CD8-positive, alpha-beta memory T cell (primary cell): ENCODE measurements at regions not wholly inside any gene's neighbourhood (a gene's known extent, or its start where the extent isn't known, plus 50 kb on each side); places are given as distances from the start of the nearest gene placed in this dataset.
"Not testable (repeated sequence)": the region's sequence is repeated elsewhere in the genome, so short reads cannot be mapped to it uniquely, and the experiment has no call there.

ENCODE experiments used
- CTCF ChIA-PET: fragments of 350-600 bp; sonication (Branson Sonifier 250); formaldehyde crosslinking; loops from one replicate; lab custom pipeline; 2021; ENCODE audit warnings: antibody characterized with exemption; lab: Charles Lee
- POLR2A ChIA-PET: fragments of 350-600 bp; sonication (Branson Sonifier 250); formaldehyde crosslinking; loops from one replicate; lab custom pipeline; 2021; ENCODE audit warnings: antibody characterized with exemption; lab: Charles Lee
- DNase-seq, 5 donors: peaks; one replicate each; pipeline versions ENCODE4 v3.0.0 to v3.0.0-alpha.2; 2020 to 2022; ENCODE audit warnings: mixed read lengths in 1 of 5
- H3K27ac ChIP-seq: one replicate; pipeline ENCODE4 v1.7.0; 2013; ENCODE audit warnings: low read depth, mild to moderate bottlenecking, low read length, moderate library complexity
- H3K27me3 ChIP-seq: 2 replicates; pipeline ENCODE4 v1.7.0; 2013; ENCODE audit warnings: low read length, mild to moderate bottlenecking; ENCODE audit not compliant: insufficient read depth, poor library complexity, severe bottlenecking
- H3K36me3 ChIP-seq: 2 replicates; pipeline ENCODE4 v1.7.0; 2013; ENCODE audit warnings: mild to moderate bottlenecking, low read length, moderate library complexity; ENCODE audit not compliant: insufficient read depth
- H3K4me1 ChIP-seq: 2 replicates; pipeline ENCODE4 v1.7.0; 2013; ENCODE audit warnings: mild to moderate bottlenecking, low read length, moderate library complexity; ENCODE audit not compliant: insufficient read depth
- H3K4me3 ChIP-seq: 2 replicates; pipeline ENCODE4 v1.7.0; 2013; ENCODE audit warnings: mild to moderate bottlenecking, low read length
- H3K9me3 ChIP-seq: 2 replicates; pipeline ENCODE4 v1.7.0; 2013; ENCODE audit warnings: mild to moderate bottlenecking, low read length
- H3K27ac Mint-ChIP-seq, 8 donors: one replicate each; pipeline ENCODE4 v1.8.0; 2020 to 2021; ENCODE audit warnings: mixed read lengths in 8 of 8, mild to moderate bottlenecking in 6 of 8, inconsistent platforms in 3 of 8, moderate library complexity in 3 of 8
- H3K27me3 Mint-ChIP-seq, 2 donors: one replicate each; pipeline ENCODE4 v1.8.0; 2020 to 2021; ENCODE audit warnings: mixed read lengths in 2 of 2, mild to moderate bottlenecking in 1 of 2, moderate library complexity in 1 of 2
- H3K36me3 Mint-ChIP-seq, 3 donors: one replicate each; pipeline ENCODE4 v1.8.0; 2020 to 2021; ENCODE audit warnings: mixed read lengths in 3 of 3, inconsistent platforms in 1 of 3, mild to moderate bottlenecking in 1 of 3
- H3K4me1 Mint-ChIP-seq, 3 donors: one replicate each; pipeline ENCODE4 v1.8.0; 2020 to 2021; ENCODE audit warnings: mixed read lengths in 3 of 3, inconsistent platforms in 1 of 3, mild to moderate bottlenecking in 1 of 3
- H3K4me3 Mint-ChIP-seq, 7 donors: one replicate each; pipeline ENCODE4 v1.8.0; 2020 to 2021; ENCODE audit warnings: mixed read lengths in 7 of 7, mild to moderate bottlenecking in 6 of 7, moderate library complexity in 4 of 7, inconsistent platforms in 2 of 7
- H3K9me3 Mint-ChIP-seq, 5 donors: one replicate each; pipeline ENCODE4 v1.8.0; 2020 to 2022; ENCODE audit warnings: mixed read lengths in 5 of 5, mild to moderate bottlenecking in 3 of 5, moderate library complexity in 2 of 5, inconsistent platforms in 1 of 5

DNA sequence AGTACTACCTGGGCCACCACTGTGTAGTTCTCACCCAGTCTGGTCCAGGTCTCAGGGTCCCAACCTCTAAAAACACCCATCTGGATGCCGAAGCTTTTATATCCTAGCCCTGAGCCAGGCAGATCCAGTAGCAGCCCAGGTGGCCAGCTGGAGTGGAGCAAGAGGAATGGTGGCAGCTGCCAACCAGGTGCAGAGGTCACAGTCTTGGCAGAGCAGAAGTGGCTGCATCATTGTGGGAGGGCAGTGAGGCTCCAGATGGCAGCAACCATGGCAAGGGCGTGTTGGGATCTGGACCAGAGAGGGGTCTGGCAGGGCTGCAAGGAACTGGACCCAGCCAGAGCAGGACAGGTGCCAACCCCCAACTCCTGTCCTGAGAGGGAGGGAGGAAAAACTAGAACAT, 72.2 kb upstream of the AGAP1 start:
- no peak for DNase-seq
- no peaks in the 10 kb centered on the region for H3K4me1 ChIP-seq
- H3K4me3 ChIP-seq, result no peak overlapping the region
- Mint-ChIP-seq H3K27ac (no peak overlapping the region), H3K4me1 (no peaks in the 10 kb centered on the region), H3K9me3 (peaks cover 0 to 4% (median 0%) of the 10 kb centered on the region in 5 donors), H3K36me3 (peaks cover 0 to 3% (median 0%) of the 10 kb centered on the region in 3 donors), H3K27me3 (peaks cover 7 to 14% of the 10 kb centered on the region in 2 donors), H3K4me3 (no peak overlapping the region)
- no peaks in the 10 kb centered on the region for H3K36me3 ChIP-seq
- CTCF ChIA-PET, result no interaction called here
- H3K27me3 ChIP-seq, result no peaks in the 10 kb centered on the region
- POLR2A ChIA-PET, result no interaction called here
- H3K9me3 ChIP-seq, result no peaks in the 10 kb centered on the region
- no peak overlapping the region for H3K27ac ChIP-seq

DNA sequence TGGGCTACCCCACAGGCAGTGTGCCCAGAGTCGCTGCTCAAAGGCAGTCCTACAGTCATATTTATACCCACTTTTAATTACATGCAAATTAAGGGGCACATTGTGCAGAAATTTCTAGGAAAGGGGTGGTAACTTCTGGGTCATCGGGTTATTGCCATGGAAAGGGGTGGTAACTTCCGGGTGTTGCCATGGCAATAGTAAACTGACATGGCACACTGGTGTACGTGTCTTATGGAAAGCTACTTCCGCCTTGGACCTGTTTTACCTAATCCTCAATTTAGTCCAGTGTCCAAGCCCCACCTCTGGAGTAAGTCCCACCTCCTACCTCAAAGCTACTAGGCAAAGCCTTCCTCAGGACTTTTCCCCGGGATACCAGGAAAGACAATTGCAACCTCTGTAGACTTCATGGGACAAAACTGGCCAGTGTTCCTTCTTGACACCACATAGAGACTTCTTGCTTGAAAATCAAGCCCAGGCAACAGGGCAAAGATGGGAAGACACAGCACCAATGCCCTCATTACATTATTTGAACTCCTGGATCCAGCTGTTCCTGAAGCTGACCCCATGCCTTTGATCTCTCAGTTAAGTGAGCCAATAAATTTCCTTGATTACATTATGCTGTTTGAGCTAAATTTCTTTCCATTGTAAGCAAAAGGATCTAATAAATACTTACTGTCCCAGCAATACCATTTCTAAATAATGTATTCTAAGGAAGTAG, 63.3 kb upstream of the AGAP1 start:
- no peak overlapping the region for H3K4me3 Mint-ChIP-seq
- ChIA-PET POLR2A (no interaction called here), CTCF (no interaction called here)
- no peaks in the 10 kb centered on the region for H3K27me3 ChIP-seq
- H3K9me3 Mint-ChIP-seq, result peaks cover 0 to 3% (median 0%) of the 10 kb centered on the region in 5 donors
- H3K4me3 ChIP-seq, result no peak overlapping the region
- H3K4me1 ChIP-seq, result no peaks in the 10 kb centered on the region
- H3K27me3 Mint-ChIP-seq, result peaks cover 0 to 15% of the 10 kb centered on the region in 2 donors
- no peak overlapping the region for H3K27ac ChIP-seq
- no peak for DNase-seq
- no peaks in the 10 kb centered on the region for H3K36me3 Mint-ChIP-seq
- no peaks in the 10 kb centered on the region for H3K36me3 ChIP-seq
- H3K9me3 ChIP-seq, result no peaks in the 10 kb centered on the region
- H3K27ac Mint-ChIP-seq, result no peak overlapping the region
- H3K4me1 Mint-ChIP-seq, result no peaks in the 10 kb centered on the region

DNA sequence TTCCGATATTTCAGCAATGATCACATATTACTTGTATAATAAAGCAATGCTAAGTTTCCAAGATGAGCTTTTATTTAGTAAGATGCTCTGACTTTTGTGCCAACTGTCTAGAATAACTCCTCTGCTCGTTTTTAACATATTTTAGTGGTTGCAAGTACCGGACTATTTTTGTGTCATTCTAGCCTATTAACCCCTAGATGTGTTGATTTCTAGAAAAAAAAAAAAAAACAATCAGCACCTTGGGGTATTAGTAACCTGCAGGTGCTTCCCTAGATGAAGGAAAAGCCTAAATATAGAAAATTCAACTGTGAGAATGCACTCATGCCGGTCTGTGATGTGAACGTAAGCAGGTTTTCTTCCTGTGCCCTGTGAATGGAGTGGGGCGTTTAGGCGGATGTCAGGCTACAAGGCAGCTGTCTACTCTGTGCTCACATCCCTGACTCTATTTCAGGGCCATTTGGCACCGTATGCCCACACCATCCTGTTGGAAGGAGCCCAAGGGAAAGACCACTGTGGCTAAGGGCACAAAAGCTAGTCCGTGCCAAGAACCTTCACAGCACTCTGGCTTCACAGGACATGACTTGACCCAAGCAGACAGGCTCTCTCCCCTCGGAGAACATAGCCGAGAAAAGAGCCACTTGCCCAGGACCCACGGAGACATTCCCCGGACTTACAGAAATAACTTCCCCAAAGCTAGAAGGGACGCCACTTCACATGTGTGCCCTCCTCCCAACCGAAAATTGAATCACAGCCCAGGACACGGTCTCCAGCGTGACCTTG, 60.9 kb upstream of the AGAP1 start:
- Histone ChIP-seq H3K27ac (no peak overlapping the region), H3K27me3 (no peaks in the 10 kb centered on the region), H3K9me3 (no peaks in the 10 kb centered on the region), H3K4me1 (no peaks in the 10 kb centered on the region), H3K4me3 (no peak overlapping the region), H3K36me3 (no peaks in the 10 kb centered on the region)
- ChIA-PET POLR2A (no interaction called here), CTCF (interaction anchor here (1.1 kb wide), 1 partner anchor 23 kb away, joined by 3 read pairs; no protein-coding TSS in a partner anchor)
- no peak for DNase-seq
- peaks cover 0 to 3% (median 0%) of the 10 kb centered on the region in 5 donors for H3K9me3 Mint-ChIP-seq
- H3K36me3 Mint-ChIP-seq, result no peaks in the 10 kb centered on the region
- no peak overlapping the region for H3K4me3 Mint-ChIP-seq
- H3K27me3 Mint-ChIP-seq, result peaks cover 0 to 15% of the 10 kb centered on the region in 2 donors
- no peaks in the 10 kb centered on the region for H3K4me1 Mint-ChIP-seq
- no peak overlapping the region for H3K27ac Mint-ChIP-seq

DNA sequence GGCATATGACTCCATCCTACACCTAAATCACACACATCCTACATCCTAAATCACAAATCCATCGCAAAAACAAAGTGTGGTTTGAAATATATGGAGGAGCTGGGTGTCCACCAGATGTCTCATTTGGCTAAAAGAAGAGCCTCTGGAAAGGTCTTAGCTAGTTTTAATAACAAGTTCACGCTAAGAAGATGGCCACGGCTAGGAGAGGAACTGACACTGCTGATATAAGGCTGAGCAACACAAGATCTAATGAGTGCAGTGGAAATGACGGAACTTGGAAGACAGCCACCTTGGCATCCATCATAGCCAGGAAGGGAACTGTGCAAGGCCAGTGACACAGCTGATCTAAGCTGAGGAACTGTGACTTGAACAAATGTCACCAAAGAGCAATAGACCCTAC, 60.0 kb upstream of the AGAP1 start:
- CTCF ChIA-PET, result no interaction called here

DNA sequence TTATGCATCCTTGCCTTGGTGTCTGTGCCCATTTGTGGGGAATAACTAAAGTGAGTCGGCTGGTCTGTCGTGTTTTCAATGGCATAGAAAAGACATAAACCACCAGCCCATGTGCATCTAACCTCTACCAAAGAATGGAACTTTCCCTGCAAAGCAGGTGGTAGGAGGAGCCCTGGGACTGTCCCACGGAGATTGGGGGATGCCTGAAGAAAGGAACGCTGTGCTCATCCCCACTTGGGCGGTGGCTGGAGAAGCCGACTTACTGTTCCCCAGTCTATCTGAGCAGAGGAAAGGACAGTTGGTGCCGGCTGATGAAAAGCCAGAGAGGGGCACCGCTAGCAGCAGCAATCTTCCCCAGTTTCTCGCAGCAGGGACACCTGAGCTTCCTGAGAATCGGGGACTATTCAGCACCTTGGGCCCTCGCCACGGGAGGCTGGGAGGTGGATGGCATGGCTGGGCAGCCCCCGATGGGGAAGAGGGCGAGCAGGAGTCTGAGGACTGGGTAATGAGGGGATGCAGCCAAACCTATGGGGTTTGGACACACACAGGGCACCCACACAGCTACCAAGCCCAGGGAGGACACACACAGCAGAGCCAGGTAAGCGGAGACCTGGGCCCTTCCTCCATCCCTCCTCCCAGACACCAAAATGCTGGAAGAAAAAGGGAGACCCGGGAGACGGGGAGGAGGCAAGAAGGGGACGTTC, 53.7 kb upstream of the AGAP1 start:
- Mint-ChIP-seq H3K27ac (no peak overlapping the region), H3K4me1 (peaks cover 0 to 3% (median 0%) of the 10 kb centered on the region in 3 donors), H3K36me3 (no peaks in the 10 kb centered on the region), H3K27me3 (peaks cover 9 to 16% of the 10 kb centered on the region in 2 donors), H3K9me3 (peaks cover 0 to 5% (median 0%) of the 10 kb centered on the region in 5 donors), H3K4me3 (no peak overlapping the region)
- ChIA-PET POLR2A (no interaction called here), CTCF (interaction anchor here (1.4 kb wide), 1 partner anchor 14 kb away, joined by 3 read pairs; no protein-coding TSS in a partner anchor)
- Histone ChIP-seq H3K36me3 (no peaks in the 10 kb centered on the region), H3K4me3 (no peak overlapping the region), H3K27me3 (no peaks in the 10 kb centered on the region), H3K4me1 (no peaks in the 10 kb centered on the region), H3K27ac (no peak overlapping the region), H3K9me3 (no peaks in the 10 kb centered on the region)
- DNase-seq, result no peak

More for the DNA sequence above, 60.0 kb upstream of the AGAP1 start:
- Histone ChIP-seq H3K27me3 (no peaks in the 10 kb centered on the region), H3K9me3 (no peaks in the 10 kb centered on the region), H3K27ac (no peak overlapping the region), H3K4me1 (no peaks in the 10 kb centered on the region), H3K4me3 (no peak overlapping the region), H3K36me3 (no peaks in the 10 kb centered on the region)
- no peak overlapping the region for H3K4me3 Mint-ChIP-seq
- peaks cover 0 to 3% (median 0%) of the 10 kb centered on the region in 5 donors for H3K9me3 Mint-ChIP-seq
- POLR2A ChIA-PET, result no interaction called here
- H3K4me1 Mint-ChIP-seq, result no peaks in the 10 kb centered on the region
- no peak for DNase-seq
- no peak overlapping the region for H3K27ac Mint-ChIP-seq
- H3K36me3 Mint-ChIP-seq, result no peaks in the 10 kb centered on the region
- H3K27me3 Mint-ChIP-seq, result peaks cover 3 to 12% of the 10 kb centered on the region in 2 donors

DNA sequence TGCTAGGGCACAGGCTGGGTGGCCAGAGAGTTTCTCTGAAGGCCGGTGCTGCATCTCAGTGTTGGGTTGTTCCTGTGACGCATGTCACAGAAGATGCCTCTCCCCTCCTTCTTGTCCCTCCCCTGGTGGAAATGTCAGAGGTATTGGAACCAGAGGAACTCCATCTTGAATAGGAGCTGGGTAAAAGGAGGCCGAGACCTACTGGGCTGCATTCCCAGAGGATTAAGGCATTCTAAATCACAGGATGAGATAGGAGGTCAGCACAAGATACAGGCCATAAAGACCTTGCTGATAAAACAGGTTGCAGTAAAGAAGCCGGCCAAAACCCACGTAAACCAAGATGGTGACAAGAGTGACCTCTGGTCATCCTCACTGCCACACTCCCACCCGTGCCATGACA, 50.3 kb upstream of the AGAP1 start:
- H3K4me1 Mint-ChIP-seq, H3K9me3 Mint-ChIP-seq, DNase-seq, H3K4me3 Mint-ChIP-seq, H3K27ac Mint-ChIP-seq, H3K9me3 ChIP-seq, POLR2A ChIA-PET, H3K36me3 Mint-ChIP-seq, H3K27me3 ChIP-seq, H3K4me3 ChIP-seq, H3K36me3 ChIP-seq, H3K27ac ChIP-seq, H3K4me1 ChIP-seq: not testable (repeated sequence)
- CTCF ChIA-PET, result interaction anchor here (0.6 kb wide), 1 partner anchor 129 kb away, joined by 3 read pairs; no protein-coding TSS in a partner anchor
- peaks cover 12 to 16% of the 10 kb centered on the region in 2 donors for H3K27me3 Mint-ChIP-seq
